Activated CD4-positive, alpha-beta T cell treated with anti-CD3 and anti-CD28 coated beads, Interleukin-2, Interleukin-6, amounts not matched to agents 100 ng/mL and 50 ng/mL, durations not matched to agents 16 hours and 8 hours (primary cell): ENCODE measurements at regions not wholly inside any gene's neighbourhood (a gene's known extent, or its start where the extent isn't known, plus 50 kb on each side); places are given as distances from the start of the nearest gene placed in this dataset.

Experiments
- DNase-seq: peaks from one replicate; pipeline ENCODE4 v3.0.0-alpha.2; 2020

DNA sequence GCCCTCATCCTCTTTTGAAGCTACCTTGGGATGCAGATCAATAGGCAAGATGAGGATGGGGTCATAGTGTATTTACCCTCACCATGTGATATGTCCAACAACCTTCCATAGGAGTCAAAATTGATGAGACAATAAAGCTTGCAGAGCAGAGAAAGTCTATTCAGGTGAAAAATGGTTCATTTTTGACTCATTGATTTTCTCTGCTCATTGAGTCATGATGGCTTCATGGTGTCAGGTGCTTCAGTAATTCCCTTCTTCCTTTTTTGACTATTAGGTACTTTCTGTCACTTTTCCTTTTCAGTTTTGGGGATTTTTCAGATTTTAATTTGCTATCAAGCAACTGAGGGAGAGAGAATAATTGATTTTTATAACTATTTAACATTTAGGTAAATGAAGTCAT is 55.9 kb upstream of the IL2 start:
- peak; percentile 27 for DNase-seq

DNA sequence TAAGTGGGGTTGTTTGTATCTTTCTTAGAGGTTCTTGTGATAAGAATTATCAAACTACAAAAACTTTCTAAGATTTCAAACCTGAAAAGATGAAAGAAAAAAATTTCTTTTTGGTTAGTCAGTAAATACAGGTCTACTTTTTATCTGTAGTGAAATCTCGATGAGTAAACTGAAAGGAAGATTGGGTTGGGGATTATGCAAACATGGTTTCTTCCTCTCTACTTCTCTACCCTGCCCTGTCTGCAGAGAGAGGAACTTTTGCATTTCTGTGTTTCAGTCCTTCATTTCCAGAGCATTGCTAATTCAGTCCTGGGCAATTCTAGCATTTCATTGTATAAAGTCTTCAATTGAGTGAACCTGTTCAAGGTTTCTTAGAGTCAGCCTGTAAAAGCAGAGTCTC is 51.6 kb upstream of the IL2 start:
- DNase-seq, result peak; percentile 57
